IMR-90 (cell line): ENCODE measurements at regions not wholly inside any gene's neighbourhood (a gene's known extent, or its start where the extent isn't known, plus 50 kb on each side); places are given as distances from the start of the nearest gene placed in this dataset.

ENCODE experiments used
- ATAC-seq: fragments of 200-7000 bp; cut with Tn5 transposase; 2 replicates; pipeline ENCODE4 v1.9.1; 2020; ENCODE audit warnings: low read depth, mild to moderate bottlenecking, moderate library complexity
- BruUV-seq: library from RNA; stranded (reverse); fragments of 400-500 nt; replicated peaks from 2 replicates; lab custom pipeline; 2021; lab: Mats Ljungman, UMichigan
- CTCF ChIA-PET: fragments of 300-600 bp; formaldehyde crosslinking; extraction: SDS; loops from one replicate; lab custom pipeline; 2021; ENCODE audit warnings: antibody characterized with exemption; lab: Yijun Ruan, JAX
- POLR2A ChIA-PET: fragments of 300-600 bp; sonication (Branson Sonifier 250); formaldehyde crosslinking; loops from one replicate; lab custom pipeline; 2022; ENCODE audit warnings: antibody characterized with exemption; ENCODE audit not compliant: unreplicated experiment; lab: Charles Lee
- DNase-seq: peaks from one replicate; pipeline ENCODE4 v3.0.0; 2013
- H2AFZ ChIP-seq: replicated peaks from 2 replicates; pipeline ENCODE3; 2013; ENCODE audit warnings: low read length, mild to moderate bottlenecking; ENCODE audit not compliant: poor library complexity
- H2AK5ac ChIP-seq: 2 replicates; pipeline ENCODE4 v1.6.1; 2013; ENCODE audit warnings: low read depth, low read length, inconsistent platforms
- H2AK9ac ChIP-seq: replicated peaks from 2 replicates; pipeline ENCODE3; 2013; ENCODE audit warnings: mild to moderate bottlenecking, low read depth, low read length, moderate library complexity; ENCODE audit not compliant: poor library complexity
- H2BK120ac ChIP-seq: 2 replicates; pipeline ENCODE4 v1.6.1; 2013; ENCODE audit warnings: low read depth, low read length, inconsistent platforms
- H2BK15ac ChIP-seq: 3 replicates; pipeline ENCODE4 v1.6.1; 2013; ENCODE audit warnings: low read depth, low read length, inconsistent platforms
- H2BK20ac ChIP-seq: 2 replicates; pipeline ENCODE4 v1.6.1; 2013; ENCODE audit warnings: low read depth, mild to moderate bottlenecking, inconsistent platforms, low read length, moderate library complexity
- H2BK5ac ChIP-seq: 2 replicates; pipeline ENCODE4 v1.6.1; 2013; ENCODE audit warnings: mild to moderate bottlenecking, low read depth, low read length, inconsistent platforms; ENCODE audit not compliant: poor library complexity, severe bottlenecking
- H3K14ac ChIP-seq: replicated peaks from 2 replicates; pipeline ENCODE4 v1.6.1; 2013; ENCODE audit warnings: low read depth, low read length, inconsistent platforms
- H3K18ac ChIP-seq: 2 replicates; pipeline ENCODE4 v1.6.1; 2013; ENCODE audit warnings: low read depth, low read length, control low read depth
- H3K23ac ChIP-seq: 2 replicates; pipeline ENCODE4 v1.6.1; 2013; ENCODE audit warnings: low read depth, low read length, inconsistent platforms
- H3K27ac ChIP-seq: 2 replicates; pipeline ENCODE4 v1.5.1; 2013; ENCODE audit warnings: mild to moderate bottlenecking, control low read depth, low read length; ENCODE audit not compliant: insufficient read depth
- H3K27me3 ChIP-seq: 2 replicates; pipeline ENCODE4 v1.6.1; 2013; ENCODE audit warnings: low read length; ENCODE audit not compliant: control insufficient read depth, insufficient read depth
- H3K36me3 ChIP-seq: 2 replicates; pipeline ENCODE4 v1.6.1; 2013; ENCODE audit warnings: low read length, mixed read lengths; ENCODE audit not compliant: control insufficient read depth, insufficient read depth
- H3K4ac ChIP-seq: 2 replicates; pipeline ENCODE4 v1.6.1; 2013; ENCODE audit warnings: low read depth, low read length, inconsistent platforms
- H3K4me1 ChIP-seq: 2 replicates; pipeline ENCODE4 v1.6.1; 2013; ENCODE audit warnings: low read length, mixed read lengths; ENCODE audit not compliant: control insufficient read depth, insufficient read depth
- H3K4me2 ChIP-seq: 2 replicates; pipeline ENCODE4 v1.6.1; 2013; ENCODE audit warnings: low read depth, mild to moderate bottlenecking, control low read depth, low read length, moderate library complexity
- H3K4me3 ChIP-seq: 2 replicates; pipeline ENCODE4 v1.5.1; 2013; ENCODE audit warnings: low read depth, mild to moderate bottlenecking, control low read depth, low read length, moderate library complexity; ENCODE audit not compliant: insufficient read depth
- H3K56ac ChIP-seq: 2 replicates; pipeline ENCODE4 v1.6.1; 2013; ENCODE audit warnings: low read length, inconsistent platforms; ENCODE audit not compliant: insufficient read depth; ENCODE audit errors: extremely low read depth
- H3K79me1 ChIP-seq, 2 experiments: 2 replicates each; pipeline ENCODE4 v1.6.1; 2013; ENCODE audit warnings: low read length in 2 of 2, inconsistent platforms in 1 of 2, low read depth in 1 of 2
- H3K9ac ChIP-seq: 2 replicates; pipeline ENCODE4 v1.6.1; 2013; ENCODE audit warnings: low read depth, low read length, control low read depth
- H3K9me1 ChIP-seq: 2 replicates; pipeline ENCODE4 v1.6.1; 2013; ENCODE audit warnings: low read length, inconsistent platforms; ENCODE audit not compliant: insufficient read depth
- H3K9me3 ChIP-seq: 2 replicates; pipeline ENCODE4 v1.6.1; 2013; ENCODE audit warnings: low read length; ENCODE audit not compliant: control insufficient read depth, insufficient read depth
- H4K20me1 ChIP-seq: 2 replicates; pipeline ENCODE4 v1.6.1; 2013; ENCODE audit warnings: low read length, inconsistent platforms; ENCODE audit not compliant: insufficient read depth
- H4K5ac ChIP-seq: 2 replicates; pipeline ENCODE4 v1.6.1; 2013; ENCODE audit warnings: mild to moderate bottlenecking, low read depth, low read length, control low read depth
- H4K8ac ChIP-seq, 2 experiments: 2 replicates each; pipeline ENCODE4 v1.6.1; 2013; ENCODE audit warnings: low read depth in 2 of 2, low read length in 2 of 2, control low read depth in 1 of 2, inconsistent platforms in 1 of 2
- H4K91ac ChIP-seq: 2 replicates; pipeline ENCODE4 v1.6.1; 2013; ENCODE audit warnings: low read depth, low read length, inconsistent platforms; ENCODE audit not compliant: insufficient read depth
- BHLHE40 ChIP-seq: fragments of 150-350 bp; IDR thresholded peaks from 2 replicates; pipeline ENCODE4 v1.6.1; 2016; ENCODE audit warnings: mild to moderate bottlenecking, low read depth, low read length
- CEBPB ChIP-seq: IDR thresholded peaks from 2 replicates; pipeline ENCODE4 v1.6.1; 2012; ENCODE audit warnings: low read depth, low read length, improper control_type of control experiment
- CHD1 ChIP-seq: IDR thresholded peaks from 2 replicates; pipeline ENCODE4 v1.6.1; 2012; ENCODE audit warnings: low read depth, low read length, improper control_type of control experiment
- FOS ChIP-seq: fragments of 150-350 bp; IDR thresholded peaks from 2 replicates; pipeline ENCODE4 v1.6.1; 2016; ENCODE audit warnings: low read depth, low read length
- MAFK ChIP-seq: IDR thresholded peaks from 2 replicates; pipeline ENCODE4 v1.6.1; 2012; ENCODE audit warnings: low read depth, low read length, improper control_type of control experiment
- MAZ ChIP-seq: IDR thresholded peaks from 2 replicates; pipeline ENCODE4 v1.6.1; 2012; ENCODE audit warnings: low read depth, mild to moderate bottlenecking, low read length, improper control_type of control experiment, moderate library complexity, borderline replicate concordance
- MXI1 ChIP-seq: IDR thresholded peaks from 2 replicates; pipeline ENCODE4 v1.6.1; 2012; ENCODE audit warnings: low read depth, mild to moderate bottlenecking, low read length, moderate library complexity, borderline replicate concordance
- NFE2L2 ChIP-seq: fragments of 150-350 bp; IDR thresholded peaks from 2 replicates; pipeline ENCODE4 v1.6.1; 2016; ENCODE audit warnings: low read depth, mild to moderate bottlenecking, low read length
- POLR2A ChIP-seq: IDR thresholded peaks from 2 replicates; pipeline ENCODE4 v1.6.1; 2012; ENCODE audit warnings: mild to moderate bottlenecking, low read depth, low read length
- RAD21 ChIP-seq: IDR thresholded peaks from 2 replicates; pipeline ENCODE4 v1.6.1; 2012; ENCODE audit warnings: low read length, improper control_type of control experiment
- RCOR1 ChIP-seq: IDR thresholded peaks from 2 replicates; pipeline ENCODE4 v1.6.1; 2012; ENCODE audit warnings: mild to moderate bottlenecking, low read length, improper control_type of control experiment; ENCODE audit not compliant: insufficient replicate concordance
- RFX5 ChIP-seq: IDR thresholded peaks from 2 replicates; pipeline ENCODE4 v1.8.0; 2012; ENCODE audit warnings: low read depth, mild to moderate bottlenecking, low read length, moderate library complexity
- SMC3 ChIP-seq: fragments of 150-350 bp; IDR thresholded peaks from 2 replicates; pipeline ENCODE4 v1.6.1; 2016; ENCODE audit warnings: low read depth, mild to moderate bottlenecking, antibody characterized with exemption, low read length, moderate library complexity
- WGBS, 2 experiments: methylation state at CpG; one replicate each; pipeline versions ENCODE4 v1.1.5 to v1.1.7; 2013; ENCODE audit warnings: missing lambda C conversion rate in 2 of 2; ENCODE audit not compliant: insufficient read length in 1 of 2; ENCODE audit errors: extremely low coverage in 2 of 2; 5-methylcytosine and 5-hydroxymethylcytosine counted together
- dilution Hi-C: fragments of 300-500 bp; cut with HindIII; formaldehyde crosslinking; loops from one replicate; pipeline ENCODE4 v1.14.3; 2018; ENCODE audit warnings: low sequenced_read_pairs; ENCODE audit not compliant: unreplicated experiment
- in situ Hi-C: fragments of 300-500 bp; cut with MboI; formaldehyde crosslinking; loops from 3 replicates; pipeline ENCODE4 v1.14.3; 2019; ENCODE audit warnings: low sequenced_read_pairs, inconsistent platforms, mixed read lengths
- intact Hi-C: fragments of 100-400 bp; cut with micrococcal nuclease; formaldehyde crosslinking; loops from 2 replicates; pipeline ENCODE4 v1.10.0; 2022
- TF ChIP-seq, protein P1 (sequence below): fragments of 150-350 bp; IDR thresholded peaks from 2 replicates; pipeline ENCODE4 v1.6.1; 2017; ENCODE audit warnings: mild to moderate bottlenecking, antibody characterized with exemption, low read length, low read depth
- TF ChIP-seq, protein P2 (sequence below): fragments of 150-350 bp; IDR thresholded peaks from 2 replicates; pipeline ENCODE4 v1.6.1; 2016; ENCODE audit warnings: low read depth, mild to moderate bottlenecking, low read length, moderate library complexity, borderline replicate concordance
- TF ChIP-seq, protein P3 (sequence below): conservative IDR thresholded peaks from 2 replicates; pipeline ENCODE4 v1.5.1; 2012; ENCODE audit warnings: mild to moderate bottlenecking, low read depth, low read length, improper control_type of control experiment

DNA sequence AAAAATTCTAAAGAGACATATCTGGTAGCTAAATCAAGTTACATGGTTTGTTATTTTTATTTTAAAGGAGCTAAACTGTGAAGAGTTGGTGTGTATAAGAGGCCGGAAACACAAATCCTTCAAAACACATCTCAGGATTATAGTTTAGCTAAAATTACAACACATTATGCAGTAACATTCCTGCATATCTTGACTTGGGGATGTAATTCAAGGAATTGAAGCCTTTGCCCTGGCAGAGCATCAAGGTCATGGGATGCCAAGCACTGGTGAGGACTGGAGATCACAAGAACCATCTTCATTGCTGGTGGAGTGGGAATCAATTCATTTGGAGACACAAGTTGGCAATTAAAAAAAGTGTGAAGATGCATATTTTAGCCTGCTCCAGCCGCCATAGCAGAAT, 86.8 kb upstream of the LSM6 start:
- intact Hi-C loops (no loop called here), dilution Hi-C loops (no loop called here), in situ Hi-C loops (no loop called here)
- H2AK5ac ChIP-seq, result no peak overlapping the region
- H3K27ac ChIP-seq, result no peak overlapping the region
- H3K14ac ChIP-seq, result no peak overlapping the region
- no peak overlapping the region for H2BK15ac ChIP-seq
- no peak overlapping the region for H4K5ac ChIP-seq
- no peak overlapping the region for H3K4me2 ChIP-seq
- H3K9me1 ChIP-seq, result no peaks in the 10 kb centered on the region
- no peak overlapping the region for H2AK9ac ChIP-seq
- no peak overlapping the region for H3K4ac ChIP-seq
- H4K91ac ChIP-seq, result no peak overlapping the region
- no peak overlapping the region for H3K23ac ChIP-seq
- ATAC-seq, result no peak
- no peaks in the 10 kb centered on the region for H3K4me1 ChIP-seq
- H3K56ac ChIP-seq, result no peak overlapping the region
- DNase-seq, result no peak
- no peak overlapping the region for H3K18ac ChIP-seq
- H4K20me1 ChIP-seq, result no peaks in the 10 kb centered on the region
- H3K9me3 ChIP-seq, result no peaks in the 10 kb centered on the region
- H2BK120ac ChIP-seq, result no peak overlapping the region
- no peaks in the 10 kb centered on the region for H3K79me1 ChIP-seq
- no peak overlapping the region for H3K4me3 ChIP-seq
- no peak overlapping the region for H2BK5ac ChIP-seq
- no CpG with 5 or more reads among the region's 2 CpGs for WGBS, 2 experiments
- BruUV-seq, result no TSS peak
- H3K9ac ChIP-seq, result no peak overlapping the region
- no peak overlapping the region for H2AFZ ChIP-seq
- H4K8ac ChIP-seq, result no peak overlapping the region
- peaks cover 1% of the 10 kb centered on the region for H3K27me3 ChIP-seq
- CTCF ChIA-PET, result no interaction called here
- no peaks in the 10 kb centered on the region for H3K36me3 ChIP-seq
- no peak overlapping the region for H2BK20ac ChIP-seq
- POLR2A ChIA-PET, result no interaction called here
- TF ChIP-seq MAZ, result no peak
- no peak for TF ChIP-seq MAFK
- TF ChIP-seq CEBPB, result no peak
- no peak for TF ChIP-seq BHLHE40
- TF ChIP-seq, protein P1, sequence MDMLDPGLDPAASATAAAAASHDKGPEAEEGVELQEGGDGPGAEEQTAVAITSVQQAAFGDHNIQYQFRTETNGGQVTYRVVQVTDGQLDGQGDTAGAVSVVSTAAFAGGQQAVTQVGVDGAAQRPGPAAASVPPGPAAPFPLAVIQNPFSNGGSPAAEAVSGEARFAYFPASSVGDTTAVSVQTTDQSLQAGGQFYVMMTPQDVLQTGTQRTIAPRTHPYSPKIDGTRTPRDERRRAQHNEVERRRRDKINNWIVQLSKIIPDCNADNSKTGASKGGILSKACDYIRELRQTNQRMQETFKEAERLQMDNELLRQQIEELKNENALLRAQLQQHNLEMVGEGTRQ, result no peak
- TF ChIP-seq RCOR1, result no peak
- no peak for TF ChIP-seq RFX5
- no peak for TF ChIP-seq NFE2L2
- TF ChIP-seq POLR2A, result no peak
- TF ChIP-seq SMC3, result no peak
- TF ChIP-seq CHD1, result no peak
- TF ChIP-seq MXI1, result no peak
- no peak for TF ChIP-seq RAD21
- TF ChIP-seq FOS, result no peak
- TF ChIP-seq, protein P2, sequence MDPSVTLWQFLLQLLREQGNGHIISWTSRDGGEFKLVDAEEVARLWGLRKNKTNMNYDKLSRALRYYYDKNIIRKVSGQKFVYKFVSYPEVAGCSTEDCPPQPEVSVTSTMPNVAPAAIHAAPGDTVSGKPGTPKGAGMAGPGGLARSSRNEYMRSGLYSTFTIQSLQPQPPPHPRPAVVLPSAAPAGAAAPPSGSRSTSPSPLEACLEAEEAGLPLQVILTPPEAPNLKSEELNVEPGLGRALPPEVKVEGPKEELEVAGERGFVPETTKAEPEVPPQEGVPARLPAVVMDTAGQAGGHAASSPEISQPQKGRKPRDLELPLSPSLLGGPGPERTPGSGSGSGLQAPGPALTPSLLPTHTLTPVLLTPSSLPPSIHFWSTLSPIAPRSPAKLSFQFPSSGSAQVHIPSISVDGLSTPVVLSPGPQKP, result no peak
- TF ChIP-seq, protein P3, sequence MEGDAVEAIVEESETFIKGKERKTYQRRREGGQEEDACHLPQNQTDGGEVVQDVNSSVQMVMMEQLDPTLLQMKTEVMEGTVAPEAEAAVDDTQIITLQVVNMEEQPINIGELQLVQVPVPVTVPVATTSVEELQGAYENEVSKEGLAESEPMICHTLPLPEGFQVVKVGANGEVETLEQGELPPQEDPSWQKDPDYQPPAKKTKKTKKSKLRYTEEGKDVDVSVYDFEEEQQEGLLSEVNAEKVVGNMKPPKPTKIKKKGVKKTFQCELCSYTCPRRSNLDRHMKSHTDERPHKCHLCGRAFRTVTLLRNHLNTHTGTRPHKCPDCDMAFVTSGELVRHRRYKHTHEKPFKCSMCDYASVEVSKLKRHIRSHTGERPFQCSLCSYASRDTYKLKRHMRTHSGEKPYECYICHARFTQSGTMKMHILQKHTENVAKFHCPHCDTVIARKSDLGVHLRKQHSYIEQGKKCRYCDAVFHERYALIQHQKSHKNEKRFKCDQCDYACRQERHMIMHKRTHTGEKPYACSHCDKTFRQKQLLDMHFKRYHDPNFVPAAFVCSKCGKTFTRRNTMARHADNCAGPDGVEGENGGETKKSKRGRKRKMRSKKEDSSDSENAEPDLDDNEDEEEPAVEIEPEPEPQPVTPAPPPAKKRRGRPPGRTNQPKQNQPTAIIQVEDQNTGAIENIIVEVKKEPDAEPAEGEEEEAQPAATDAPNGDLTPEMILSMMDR, result no peak
